T47D (cell line): ENCODE measurements at regions not wholly inside any gene's neighbourhood (a gene's known extent, or its start where the extent isn't known, plus 50 kb on each side); places are given as distances from the start of the nearest gene placed in this dataset.
"Not testable (repeated sequence)": the region's sequence is repeated elsewhere in the genome, so short reads cannot be mapped to it uniquely, and the experiment has no call there.

Experiments used
- DNase-seq, 2 experiments: peaks; one replicate each; pipeline versions ENCODE4 v3.0.0 to v3.0.0-alpha.2; 2011 to 2012; ENCODE audit warnings: low read depth in 1 of 2, low spot score in 1 of 2
- JUND ChIP-seq: IDR thresholded peaks from 2 replicates; pipeline ENCODE4 v1.6.1; 2012; ENCODE audit warnings: low read depth
- in situ Hi-C: cut with HindIII; loops from 2 replicates; pipeline ENCODE4 v1.10.0; 2016; ENCODE audit warnings: low sequenced_read_pairs, low pct_unique_long_range_greater_than_20kb

- TF ChIP-seq JUND, result no peak
- no peak for DNase-seq
- in situ Hi-C loops, result no loop called here
Measured at GRCh38 chr18:59038295-59039039, 101.2 kb upstream of the SEC11C start.

GRCh38 chr18:59039040-59039320, 100.7 kb upstream of the SEC11C start:
- in situ Hi-C loops, DNase-seq: not testable (repeated sequence)

- no peak for DNase-seq
- in situ Hi-C loops, result no loop called here
- TF ChIP-seq JUND, result no peak
Measured at GRCh38 chr18:59039449-59039848, 100.2 kb upstream of the SEC11C start.

GRCh38 chr18:59040770-59041148, 98.9 kb upstream of the SEC11C start:
- no peak for DNase-seq
- in situ Hi-C loops, result no loop called here
- no peak for TF ChIP-seq JUND

- DNase-seq, result no peak
- TF ChIP-seq JUND, result no peak
- in situ Hi-C loops, result no loop called here
Measured at GRCh38 chr18:59041296-59041695, 98.4 kb upstream of the SEC11C start.

- no peak for DNase-seq
- in situ Hi-C loops, result no loop called here
- no peak for TF ChIP-seq JUND
Measured at GRCh38 chr18:59041819-59042815, 97.6 kb upstream of the SEC11C start.

- in situ Hi-C loops, result no loop called here
- no peak for TF ChIP-seq JUND
- no peak for DNase-seq
Measured at GRCh38 chr18:59044855-59045254, 94.8 kb upstream of the SEC11C start.

GRCh38 chr18:59047321-59048047, 92.2 kb upstream of the SEC11C start:
- in situ Hi-C loops, result no loop called here
- TF ChIP-seq JUND, result no peak
- no peak for DNase-seq

- in situ Hi-C loops, result no loop called here
- DNase-seq, result no peak
- TF ChIP-seq JUND, result no peak
Measured at GRCh38 chr18:59048048-59048363, 91.7 kb upstream of the SEC11C start.

- DNase-seq, result peak in 1 of 2 experiments; percentile 37
- in situ Hi-C loops, result no loop called here
- TF ChIP-seq JUND, result no peak
Measured at GRCh38 chr18:59048378-59048777, 91.3 kb upstream of the SEC11C start.

- in situ Hi-C loops, result no loop called here
- TF ChIP-seq JUND, result no peak
- DNase-seq, result no peak
Measured at GRCh38 chr18:59049721-59050660, 89.7 kb upstream of the SEC11C start.

- TF ChIP-seq JUND, result no peak
- in situ Hi-C loops, result no loop called here
- no peak for DNase-seq
Measured at GRCh38 chr18:59050661-59051057, 89.0 kb upstream of the SEC11C start.
